Endothelial cell of umbilical vein (primary cell): ENCODE measurements at regions not wholly inside any gene's neighbourhood (a gene's known extent, or its start where the extent isn't known, plus 50 kb on each side); places are given as distances from the start of the nearest gene placed in this dataset.

Source experiments
- BruUV-seq: library from RNA; stranded (reverse); fragments of 400-500 nt; replicated peaks from 2 replicates; lab custom pipeline; 2021; lab: Mats Ljungman, UMichigan
- CTCF ChIA-PET: fragments of 300-600, 350-600 bp; sonication (Branson Sonifier 250); formaldehyde crosslinking; loops from one replicate; lab custom pipeline; 2021; ENCODE audit warnings: antibody characterized with exemption, inconsistent platforms; lab: Charles Lee
- POLR2A ChIA-PET: fragments of 300-600, 350-600 bp; sonication (Branson Sonifier 250); formaldehyde crosslinking; loops from one replicate; lab custom pipeline; 2021; ENCODE audit warnings: antibody characterized with exemption, inconsistent platforms; lab: Charles Lee
- DNase-seq: peaks from one replicate; pipeline ENCODE4 v3.0.0-alpha.2; 2011; ENCODE audit warnings: low read depth, low spot score
- FAIRE-seq: peaks from 2 replicates; lab custom pipeline; 2011; peaks lifted over from hg19 to GRCh38; lab: Jason Lieb, UNC
- H2AFZ ChIP-seq: 2 replicates; pipeline ENCODE4 v1.6.0; 2012; ENCODE audit warnings: low read depth, low read length, control low read depth, inconsistent platforms
- H3K27ac ChIP-seq: 2 replicates; pipeline ENCODE4 v1.5.1; 2011; ENCODE audit warnings: low read depth, mild to moderate bottlenecking, control low read depth, low read length, moderate library complexity; ENCODE audit not compliant: insufficient read depth
- H3K27me3 ChIP-seq, 2 experiments: 2 replicates each; pipeline versions ENCODE4 v1.6.0 to v1.6.1; 2011; ENCODE audit warnings: low read length in 2 of 2, mixed read lengths in 1 of 2; ENCODE audit not compliant: control insufficient read depth in 2 of 2, insufficient read depth in 2 of 2
- H3K36me3 ChIP-seq, 2 experiments: 2 replicates in 1 of 2; 3 replicates in 1 of 2; pipeline ENCODE4 v1.5.1; 2011; ENCODE audit warnings: low read length in 2 of 2, mild to moderate bottlenecking in 1 of 2, moderate library complexity in 1 of 2; ENCODE audit not compliant: control insufficient read depth in 2 of 2, insufficient read depth in 2 of 2; ENCODE audit errors: extremely low read depth in 1 of 2
- H3K4me1 ChIP-seq: 3 replicates; pipeline ENCODE4 v1.5.1; 2011; ENCODE audit warnings: mild to moderate bottlenecking, low read length; ENCODE audit not compliant: control insufficient read depth, insufficient read depth; ENCODE audit errors: extremely low read depth
- H3K4me2 ChIP-seq: 2 replicates; pipeline ENCODE4 v1.6.1; 2011; ENCODE audit warnings: low read length, control low read depth, mixed read lengths; ENCODE audit not compliant: insufficient read depth
- H3K4me3 ChIP-seq, 3 experiments: fragments of 200-600 bp in 1 of 3; sonication (generic), shearing (Covaris generic) in 1 of 3; replicated peaks in 1 of 3; 2 replicates each; pipeline ENCODE4 v1.5.1; 2011 to 2016; ENCODE audit warnings: control low read depth in 3 of 3, low read length in 3 of 3, mild to moderate bottlenecking in 2 of 3, inconsistent platforms in 1 of 3, low read depth in 1 of 3, moderate library complexity in 1 of 3; ENCODE audit not compliant: insufficient read depth in 1 of 3
- H3K79me2 ChIP-seq: 2 replicates; pipeline ENCODE4 v1.6.0; 2012; ENCODE audit warnings: low read length, inconsistent platforms; ENCODE audit not compliant: control insufficient read depth, insufficient read depth
- H3K9ac ChIP-seq: replicated peaks from 2 replicates; pipeline ENCODE3; 2011; ENCODE audit warnings: low read length, control low read depth; ENCODE audit not compliant: insufficient read depth; ENCODE audit errors: extremely low read depth
- H3K9me1 ChIP-seq: replicated peaks from 3 replicates; pipeline ENCODE4 v1.6.0; 2011; ENCODE audit warnings: mild to moderate bottlenecking, low read length; ENCODE audit not compliant: control insufficient read depth, insufficient read depth; ENCODE audit errors: extremely low read depth
- H3K9me3 ChIP-seq: replicated peaks from 2 replicates; pipeline ENCODE4 v1.5.1; 2012; ENCODE audit warnings: low read length, inconsistent platforms; ENCODE audit not compliant: control insufficient read depth, insufficient read depth
- H4K20me1 ChIP-seq: replicated peaks from 2 replicates; pipeline ENCODE3; 2011; ENCODE audit warnings: mild to moderate bottlenecking, low read length; ENCODE audit not compliant: control insufficient read depth, insufficient read depth; ENCODE audit errors: extremely low read depth
- CTCF ChIP-seq, 2 donors: IDR thresholded peaks; 1 replicate in 1 of 2; 2 replicates in 1 of 2; pipeline ENCODE4 v1.5.1; 2011; ENCODE audit warnings: low read length in 2 of 2, mild to moderate bottlenecking in 2 of 2, moderate library complexity in 2 of 2, control low read depth in 1 of 2, inconsistent platforms in 1 of 2, low read depth in 1 of 2; ENCODE audit not compliant: insufficient read depth in 1 of 2; ENCODE audit errors: extremely low read depth in 1 of 2
- EZH2 ChIP-seq: IDR thresholded peaks from 2 replicates; pipeline ENCODE4 v1.6.1; 2012; ENCODE audit warnings: borderline replicate concordance, low read depth, mild to moderate bottlenecking, moderate library complexity, low read length, inconsistent platforms; ENCODE audit not compliant: severe bottlenecking
- FOS ChIP-seq: IDR thresholded peaks from 2 replicates; pipeline ENCODE4 v1.6.1; 2011; ENCODE audit warnings: mild to moderate bottlenecking, low read length, moderate library complexity, borderline replicate concordance; ENCODE audit not compliant: insufficient read depth
- JUN ChIP-seq: IDR thresholded peaks from 2 replicates; pipeline ENCODE4 v1.6.1; 2011; ENCODE audit warnings: borderline replicate concordance, low read depth; ENCODE audit not compliant: insufficient read length, insufficient read depth
- MAX ChIP-seq: IDR thresholded peaks from 2 replicates; pipeline ENCODE4 v1.6.1; 2011; ENCODE audit not compliant: insufficient read depth, insufficient read length
- MYC ChIP-seq: IDR thresholded peaks from one replicate; pipeline ENCODE4 v1.6.1; 2011; ENCODE audit warnings: mild to moderate bottlenecking, low read depth, low read length
- POLR2A ChIP-seq: IDR thresholded peaks from 2 replicates; pipeline ENCODE4 v1.6.1; 2012; ENCODE audit warnings: low read depth, mild to moderate bottlenecking, control low read depth, low read length
- POLR2AphosphoS5 ChIP-seq: IDR thresholded peaks from 2 replicates; pipeline ENCODE4 v1.6.1; 2012; ENCODE audit warnings: low read depth, mild to moderate bottlenecking, control low read depth, low read length, moderate library complexity; ENCODE audit not compliant: insufficient read depth
- dilution Hi-C: fragments of 300-500 bp; cut with MboI; formaldehyde crosslinking; loops from one replicate; pipeline ENCODE4 v1.15.0; 2019; ENCODE audit warnings: low sequenced_read_pairs; ENCODE audit not compliant: extremely low pct_ligation_motif_present
- intact Hi-C: fragments of 100-400 bp; cut with micrococcal nuclease; formaldehyde crosslinking; loops from one replicate; pipeline ENCODE4 v1.10.0; 2022

GRCh38 chr1:244328476-244328875 lies 123.2 kb downstream of the ADSS2 start:
- H3K4me3 ChIP-seq: no peak overlapping the region
- peaks cover 23% of the 10 kb centered on the region for H3K4me1 ChIP-seq
- no peak for FAIRE-seq
- H3K4me2 ChIP-seq: no peak overlapping the region
- no peaks in the 10 kb centered on the region for H3K36me3 ChIP-seq
- no TSS peak for BruUV-seq
- no peaks in the 10 kb centered on the region for H3K27me3 ChIP-seq
- TF ChIP-seq MYC (no peak), POLR2A (no peak), FOS (no peak), POLR2AphosphoS5 (no peak), JUN (no peak), EZH2 (no peak), MAX (no peak), CTCF (IDR thresholded peaks at IDR 0.05; ENCODE audit: extremely low read depth in 1 of 2, insufficient read depth in 1 of 2, low read depth in 1 of 2, low read length in 2 of 2) (no peak)
- ChIA-PET POLR2A (no interaction called here), CTCF (no interaction called here)
- dilution Hi-C loops (no loop called here), intact Hi-C loops (no loop called here)
- no peak overlapping the region for H3K27ac ChIP-seq
- H4K20me1 ChIP-seq: no peaks in the 10 kb centered on the region
- no peak overlapping the region for H2AFZ ChIP-seq
- no peaks in the 10 kb centered on the region for H3K9me3 ChIP-seq
- H3K9me1 ChIP-seq: no peaks in the 10 kb centered on the region
- peaks cover 10% of the 10 kb centered on the region for H3K79me2 ChIP-seq
- DNase-seq: no peak
- H3K9ac ChIP-seq: no peak overlapping the region
